ENCODE measurements at regions not wholly inside any gene's neighbourhood (a gene's known extent, or its start where the extent isn't known, plus 50 kb on each side); places are given as distances from the start of the nearest gene placed in this dataset.

- intact Hi-C loops (cut with micrococcal nuclease), result no loop called here
- no peak overlapping the region for H2AFZ ChIP-seq (ENCODE audit: low read length)
- no peak for ATAC-seq
Measured at GRCh38 chr5:176173647-176174046, 64.6 kb upstream of the SIMC1 start.

GRCh38 chr5:176174345-176175025 lies 63.7 kb upstream of the SIMC1 start:
- no peaks in the 10 kb centered on the region for H3K79me2 ChIP-seq (ENCODE audit: low read length)
- H3K4me1 ChIP-seq (ENCODE audit: insufficient read depth, low read length), result no peaks in the 10 kb centered on the region
- BruUV-seq (replicated peaks), result no TSS peak
- no peak overlapping the region for H3K4me3 ChIP-seq (ENCODE audit: low read length)
- ATAC-seq (no peak), DNase-seq (no peak)
- no peaks in the 10 kb centered on the region for H3F3A ChIP-seq (ENCODE audit: low read length, unreplicated experiment)
- intact Hi-C loops (cut with micrococcal nuclease), result no loop called here
- no peaks in the 10 kb centered on the region for H3K9me2 ChIP-seq (replicated peaks; ENCODE audit: low read length)
- TF ChIP-seq CTCF (conservative IDR thresholded peaks at IDR 0.05; ENCODE audit: low read depth, low read length), result no peak
- no peak for TF ChIP-seq EZH2 (IDR thresholded peaks at IDR 0.05; ENCODE audit: low read length, unreplicated experiment)
- no peak for TF ChIP-seq EZH2phosphoT487 (IDR thresholded peaks at IDR 0.05; ENCODE audit: borderline replicate concordance, low read length)
- H2AFZ ChIP-seq (ENCODE audit: low read length), result no peak overlapping the region
- H3K9ac ChIP-seq (ENCODE audit: low read length), result no peak overlapping the region
- H3K4me2 ChIP-seq (ENCODE audit: low read length), result no peak overlapping the region
- POLR2A ChIA-PET (ENCODE audit: unreplicated experiment), result no interaction called here
- H3K9me3 ChIP-seq (ENCODE audit: low read length), result no peaks in the 10 kb centered on the region
- H3K27me3 ChIP-seq (ENCODE audit: low read length), result no peaks in the 10 kb centered on the region
- CTCF ChIA-PET, result no interaction called here
- no peaks in the 10 kb centered on the region for H3K36me3 ChIP-seq (ENCODE audit: low read depth, low read length)
- H3K27ac ChIP-seq (ENCODE audit: low read length), result no peak overlapping the region
- H4K20me1 ChIP-seq (ENCODE audit: low read length), result no peaks in the 10 kb centered on the region

More at GRCh38 chr5:176173647-176174046, 64.6 kb upstream of the SIMC1 start:
- Histone ChIP-seq H3K27ac (ENCODE audit: low read length) (no peak overlapping the region), H3K9ac (ENCODE audit: low read length) (no peak overlapping the region), H3K36me3 (ENCODE audit: low read depth, low read length) (no peaks in the 10 kb centered on the region), H3K79me2 (ENCODE audit: low read length) (no peaks in the 10 kb centered on the region), H3K9me3 (ENCODE audit: low read length) (no peaks in the 10 kb centered on the region), H3K9me2 (replicated peaks; ENCODE audit: low read length) (no peaks in the 10 kb centered on the region), H3K4me3 (ENCODE audit: low read length) (no peak overlapping the region), H4K20me1 (ENCODE audit: low read length) (no peaks in the 10 kb centered on the region), H3K27me3 (ENCODE audit: low read length) (no peaks in the 10 kb centered on the region), H3F3A (ENCODE audit: low read length, unreplicated experiment) (no peaks in the 10 kb centered on the region), H3K4me1 (ENCODE audit: insufficient read depth, low read length) (no peaks in the 10 kb centered on the region), H3K4me2 (ENCODE audit: low read length) (no peak overlapping the region)
- ChIA-PET CTCF (no interaction called here), POLR2A (ENCODE audit: unreplicated experiment) (interaction anchor here (0.6 kb wide), 1 partner anchor 518 kb away, joined by 4 read pairs; no protein-coding TSS in a partner anchor)
- no TSS peak for BruUV-seq (replicated peaks)
- no peak for TF ChIP-seq CTCF (conservative IDR thresholded peaks at IDR 0.05; ENCODE audit: low read depth, low read length)
- TF ChIP-seq EZH2 (IDR thresholded peaks at IDR 0.05; ENCODE audit: low read length, unreplicated experiment), result no peak
- TF ChIP-seq EZH2phosphoT487 (IDR thresholded peaks at IDR 0.05; ENCODE audit: borderline replicate concordance, low read length), result no peak
- no peak for DNase-seq

- no peak for DNase-seq
- H3K4me3 ChIP-seq (ENCODE audit: low read length), result no peak overlapping the region
Measured at GRCh38 chr5:176175101-176175852, 62.9 kb upstream of the SIMC1 start.

More at GRCh38 chr5:176175101-176175852, 62.9 kb upstream of the SIMC1 start:
- Histone ChIP-seq H2AFZ (ENCODE audit: low read length) (no peak overlapping the region), H3K36me3 (ENCODE audit: low read depth, low read length) (no peaks in the 10 kb centered on the region), H3F3A (ENCODE audit: low read length, unreplicated experiment) (no peaks in the 10 kb centered on the region), H3K4me1 (ENCODE audit: insufficient read depth, low read length) (no peaks in the 10 kb centered on the region), H3K4me2 (ENCODE audit: low read length) (no peak overlapping the region), H3K27ac (ENCODE audit: low read length) (no peak overlapping the region), H3K27me3 (ENCODE audit: low read length) (no peaks in the 10 kb centered on the region), H3K79me2 (ENCODE audit: low read length) (no peaks in the 10 kb centered on the region), H4K20me1 (ENCODE audit: low read length) (no peaks in the 10 kb centered on the region), H3K9me3 (ENCODE audit: low read length) (no peaks in the 10 kb centered on the region), H3K9me2 (replicated peaks; ENCODE audit: low read length) (no peaks in the 10 kb centered on the region), H3K9ac (ENCODE audit: low read length) (no peak overlapping the region)
- intact Hi-C loops (cut with micrococcal nuclease), result no loop called here
- no TSS peak for BruUV-seq (replicated peaks)
- POLR2A ChIA-PET (ENCODE audit: unreplicated experiment), result no interaction called here
- CTCF ChIA-PET, result no interaction called here
- ATAC-seq, result no peak
- TF ChIP-seq EZH2phosphoT487 (IDR thresholded peaks at IDR 0.05; ENCODE audit: borderline replicate concordance, low read length) (no peak), EZH2 (IDR thresholded peaks at IDR 0.05; ENCODE audit: low read length, unreplicated experiment) (no peak), CTCF (conservative IDR thresholded peaks at IDR 0.05; ENCODE audit: low read depth, low read length) (no peak)

Measured in PC-3 (cell line).